NCI-H524 treated with DMSO at 0.1 percent for 48 hours (cell line): ENCODE measurements at regions not wholly inside any gene's neighbourhood (a gene's known extent, or its start where the extent isn't known, plus 50 kb on each side); places are given as distances from the start of the nearest gene placed in this dataset.

Experiments
- DNase-seq: peaks from one replicate; lab custom pipeline; 2025; lab: John Stamatoyannopoulos, UW

DNA sequence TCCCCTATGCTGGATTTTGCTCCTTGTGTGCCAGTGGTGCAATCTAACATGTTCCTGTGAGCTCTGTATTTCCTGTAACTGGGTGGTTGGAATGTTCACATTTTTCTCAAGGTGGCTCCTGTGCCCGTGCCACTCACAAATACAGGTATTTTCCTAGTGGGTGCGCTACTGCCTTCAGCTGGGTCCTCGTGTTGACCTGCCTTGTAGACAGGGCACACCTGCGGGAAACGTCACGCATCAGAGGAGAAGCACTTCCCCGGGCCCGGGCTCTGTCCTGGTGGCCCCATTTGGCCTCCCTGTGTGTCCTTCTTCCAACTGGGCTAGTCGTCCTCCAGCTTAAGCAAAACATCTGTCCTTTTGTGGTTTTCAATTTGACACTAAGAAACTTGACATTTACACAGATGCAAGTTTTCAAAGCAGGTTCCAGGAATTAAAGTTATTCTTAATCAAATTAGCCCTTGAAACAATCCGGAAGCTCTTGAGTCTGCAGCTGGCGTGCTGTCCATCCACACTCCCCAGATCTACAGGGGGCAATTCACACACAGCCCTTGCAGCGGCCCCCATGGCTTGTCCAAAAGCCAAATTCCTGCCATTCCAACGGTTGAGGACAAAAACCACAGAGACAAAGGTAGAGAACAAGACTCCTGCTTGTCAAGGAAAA lies 275.1 kb downstream of the CDC5L start:
- DNase-seq: no peak

DNA sequence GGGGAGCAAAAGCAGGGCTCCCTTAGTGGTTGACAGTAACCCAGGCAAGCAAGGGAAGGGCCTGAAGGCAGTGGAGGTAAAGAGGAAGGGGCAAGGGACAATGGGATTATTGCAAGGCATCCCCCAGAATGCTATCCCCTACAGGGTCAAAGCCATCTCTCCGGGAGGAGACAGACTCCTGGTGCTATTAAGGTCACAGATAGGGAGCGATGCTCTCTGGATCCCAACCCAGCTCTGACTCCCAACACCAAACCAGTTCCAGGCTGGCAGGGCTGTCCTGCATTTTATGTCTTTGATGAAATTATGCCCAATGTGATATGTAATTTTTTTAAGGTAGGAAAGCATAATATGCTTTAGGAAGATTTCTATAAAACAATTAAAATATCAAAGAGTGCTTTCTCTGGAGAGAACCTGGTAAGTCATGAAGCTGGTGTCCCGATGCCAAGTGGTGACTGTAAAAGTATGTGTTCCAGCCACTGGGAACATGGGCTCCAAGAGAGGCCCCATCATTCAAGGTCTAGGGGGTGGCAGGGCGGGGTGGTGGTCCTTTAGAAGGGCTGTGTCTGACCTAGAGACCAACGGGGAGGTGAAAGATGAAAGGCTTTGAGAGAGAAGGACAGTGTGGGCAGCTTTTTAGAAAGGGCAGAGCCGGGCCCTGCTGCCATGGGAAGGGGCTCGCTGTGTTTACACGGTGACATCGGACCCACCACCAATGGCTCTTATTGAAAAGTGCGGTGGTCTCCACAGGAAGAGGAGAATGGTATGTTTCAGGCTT lies 276.5 kb downstream of the CDC5L start:
- DNase-seq: no peak

DNA sequence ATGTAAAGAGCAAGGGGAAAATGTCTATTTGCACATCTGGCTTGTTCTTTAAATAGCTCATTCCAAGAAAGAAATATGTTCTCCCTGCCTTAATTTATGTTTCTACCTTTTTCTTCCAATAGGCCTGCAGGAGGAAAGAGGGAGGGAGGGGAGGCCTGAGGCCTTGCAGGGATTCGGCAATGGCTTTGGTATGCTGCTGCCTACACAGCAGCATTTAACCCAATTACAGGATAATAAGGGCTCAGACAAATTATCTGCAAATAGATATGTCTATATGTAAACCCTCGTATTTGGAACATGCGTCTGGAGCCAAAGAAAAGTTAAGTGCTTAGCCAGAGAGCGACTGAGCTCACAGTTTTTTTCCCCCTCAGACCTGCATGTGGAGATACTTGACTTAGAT lies 277.2 kb downstream of the CDC5L start:
- DNase-seq: no peak

GRCh38 chr6:44665143-44665542 lies 277.6 kb downstream of the CDC5L start:
- no peak for DNase-seq

- no peak for DNase-seq
These were observed 278.2 kb downstream of the CDC5L start for GRCh38 chr6:44665683-44666082.

- no peak for DNase-seq
These were observed 278.8 kb downstream of the CDC5L start for GRCh38 chr6:44666324-44666723.

DNA sequence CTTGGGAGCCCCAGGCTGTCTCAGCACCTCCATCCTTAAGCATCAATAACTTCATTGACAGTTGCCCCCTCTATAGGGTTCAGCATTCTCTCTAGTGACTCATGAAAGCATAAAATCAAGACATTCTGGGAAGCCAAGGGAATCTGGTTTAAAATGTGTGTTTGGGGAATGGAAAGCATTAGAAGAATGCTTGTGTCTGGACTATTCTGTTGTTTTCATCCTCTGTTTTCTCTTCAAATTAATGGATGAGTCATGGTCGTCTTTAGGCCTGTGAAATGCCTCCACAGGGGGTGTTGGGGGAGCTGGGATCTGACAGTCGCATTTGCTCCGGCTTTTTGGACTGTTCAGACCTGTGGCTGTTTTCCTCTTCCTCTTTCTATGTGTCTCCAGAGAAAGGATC lies 279.7 kb downstream of the CDC5L start:
- DNase-seq: no peak

GRCh38 chr6:44667668-44668390 lies 280.3 kb downstream of the CDC5L start:
- DNase-seq: no peak

DNA sequence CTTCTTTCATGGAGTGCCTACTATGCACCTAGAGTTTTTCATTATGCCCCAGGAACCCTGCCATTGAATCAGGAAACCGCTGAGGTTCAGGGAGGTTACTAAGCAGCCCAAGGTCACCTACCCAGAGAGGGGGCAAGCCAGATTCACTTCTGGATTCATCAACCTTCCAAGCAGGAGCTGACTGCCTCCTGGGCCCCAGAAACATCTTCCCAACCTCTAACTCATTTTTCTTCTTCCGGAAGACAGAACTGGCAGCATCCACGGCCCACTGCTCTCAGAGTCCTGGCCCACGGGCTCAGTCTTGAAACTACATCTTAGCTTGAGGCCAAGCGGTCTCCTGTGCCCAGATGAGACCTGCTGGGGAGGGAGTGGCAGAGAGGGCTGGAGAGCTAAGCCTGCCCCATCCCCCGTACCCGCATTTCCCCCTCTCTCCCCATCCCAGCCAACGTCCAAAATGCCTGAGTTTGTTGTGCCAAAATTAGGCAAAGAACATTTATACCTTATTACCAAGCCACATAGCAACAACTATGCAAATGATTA lies 281.0 kb downstream of the CDC5L start:
- no peak for DNase-seq

- DNase-seq: no peak
These were observed 281.7 kb downstream of the CDC5L start for GRCh38 chr6:44668976-44669934.

DNA sequence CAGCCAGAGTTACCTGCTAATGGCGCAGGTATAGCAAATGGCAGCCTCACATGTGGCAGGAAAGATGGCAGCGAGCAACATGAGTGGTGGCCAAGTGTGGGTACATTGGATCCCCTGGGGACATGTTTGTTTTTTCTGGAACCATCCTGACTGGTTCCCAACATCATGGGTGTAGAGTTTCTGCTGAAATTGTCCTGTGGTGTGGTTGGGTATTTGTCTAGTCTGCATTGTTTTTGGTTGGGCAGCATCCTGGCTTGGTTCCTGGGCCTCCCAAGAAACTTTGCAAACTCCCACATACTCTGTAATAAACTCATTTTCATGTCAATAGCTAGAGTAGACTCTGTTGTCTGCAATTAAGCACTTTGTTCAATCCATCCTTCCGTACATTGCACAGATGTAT lies 282.6 kb downstream of the CDC5L start:
- DNase-seq: no peak

GRCh38 chr6:44671333-44671732 lies 283.8 kb downstream of the CDC5L start:
- DNase-seq: no peak

GRCh38 chr6:44672086-44672485 lies 284.6 kb downstream of the CDC5L start:
- no peak for DNase-seq

- no peak for DNase-seq
These were observed 285.3 kb downstream of the CDC5L start for GRCh38 chr6:44672841-44673240.

DNA sequence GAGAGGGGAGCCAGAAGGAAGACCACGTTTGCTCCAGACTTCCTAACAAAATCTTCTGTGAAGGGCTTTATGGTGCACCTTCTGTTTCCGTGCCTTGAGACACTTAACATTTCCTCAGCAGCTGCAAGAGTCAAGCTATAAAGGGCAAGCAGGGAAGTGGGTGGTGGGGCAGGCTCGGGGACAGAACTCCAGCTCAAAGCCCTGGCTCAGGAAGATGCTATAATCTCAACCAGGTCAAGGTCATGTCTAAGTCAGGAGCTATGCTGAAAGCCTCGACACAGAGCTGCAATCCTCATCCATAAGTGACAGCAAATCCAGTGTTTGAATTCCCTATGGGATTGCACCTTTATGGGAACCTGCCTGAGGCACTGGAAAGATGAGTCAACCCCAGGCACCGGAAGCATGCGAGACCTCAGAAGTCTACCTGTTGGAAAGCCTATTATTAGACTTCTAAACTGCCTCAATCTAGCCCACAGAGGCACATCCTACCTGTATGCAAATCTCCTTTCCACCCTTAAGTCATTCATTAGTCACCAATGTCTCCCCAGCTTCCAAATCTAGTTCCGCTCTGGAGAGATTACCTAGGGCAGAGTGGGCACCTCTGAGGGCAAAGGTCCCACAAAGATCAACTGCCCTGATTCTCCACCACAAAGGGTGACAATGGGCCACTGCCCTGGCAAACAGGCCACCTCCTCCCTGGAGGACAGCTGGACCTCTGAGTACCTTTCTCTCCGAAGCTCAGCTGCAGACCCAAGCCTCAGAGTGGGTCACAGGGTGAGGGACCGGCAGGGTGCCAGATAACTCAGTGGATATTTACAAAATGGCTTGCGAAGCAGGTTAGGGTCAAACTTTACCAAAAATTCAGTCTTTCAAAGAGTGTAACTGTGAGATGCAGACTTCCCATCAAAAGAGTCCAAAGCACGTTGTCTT lies 287.0 kb downstream of the CDC5L start:
- DNase-seq: no peak

DNA sequence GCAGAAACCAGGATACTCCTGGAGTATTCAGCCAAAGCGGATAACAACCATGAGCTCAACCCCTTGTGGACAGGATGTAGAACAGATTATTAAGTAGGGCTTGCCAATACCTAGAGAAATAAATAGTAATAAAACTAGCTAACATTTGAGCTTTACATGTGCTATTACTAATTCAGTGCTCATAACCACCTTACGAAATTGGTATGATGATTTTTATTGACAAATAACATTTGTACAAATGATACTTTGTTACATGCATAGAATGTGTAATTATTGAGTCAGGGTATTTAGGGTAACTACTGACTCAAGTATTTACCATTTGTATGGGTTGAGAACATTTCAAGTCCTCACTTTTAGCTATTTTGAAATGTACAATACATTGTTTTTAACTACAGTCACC lies 287.9 kb downstream of the CDC5L start:
- DNase-seq: no peak

- DNase-seq: no peak
These were observed 288.8 kb downstream of the CDC5L start for GRCh38 chr6:44676246-44676790.

GRCh38 chr6:44676826-44677433 lies 289.4 kb downstream of the CDC5L start:
- DNase-seq: no peak

DNA sequence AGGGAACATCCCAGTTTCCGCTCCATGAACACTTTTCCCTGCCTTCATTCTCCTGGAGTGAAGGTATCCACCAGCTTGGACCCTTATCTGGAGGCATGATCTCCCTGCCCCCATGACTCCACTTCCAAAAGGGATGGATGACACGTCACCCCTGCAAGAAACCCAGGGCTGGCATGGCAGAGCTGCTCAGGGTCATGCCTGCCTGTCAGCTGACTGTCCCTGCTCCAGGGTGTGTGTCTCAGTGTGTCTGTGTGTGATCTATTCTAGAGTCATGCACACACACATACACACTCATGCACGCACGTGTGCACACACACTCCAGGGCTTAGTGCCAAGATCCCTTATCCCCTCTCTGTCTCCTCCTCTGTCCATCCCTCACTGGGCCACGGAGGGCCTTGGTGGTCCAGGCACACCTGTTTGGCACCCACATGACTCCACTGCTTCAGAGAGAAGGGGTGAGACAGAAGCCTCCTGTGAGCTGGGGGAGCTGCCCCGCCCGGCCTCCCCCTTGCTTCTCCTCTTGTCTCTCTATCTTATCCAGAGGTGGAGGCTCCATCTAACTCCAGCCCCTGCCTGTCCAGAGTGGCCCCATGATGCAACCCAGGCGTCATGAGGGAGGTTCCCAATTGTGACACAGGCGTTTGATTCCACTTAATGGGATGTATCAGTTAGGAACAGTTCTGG lies 290.9 kb downstream of the CDC5L start:
- no peak for DNase-seq
